Cardiac muscle cell (in vitro differentiated cells and primary cell): ENCODE measurements at regions not wholly inside any gene's neighbourhood (a gene's known extent, or its start where the extent isn't known, plus 50 kb on each side); places are given as distances from the start of the nearest gene placed in this dataset.

Experiments
- DNase-seq, 2 donors: peaks; one replicate each; pipeline versions ENCODE4 v3.0.0 to v3.0.0-alpha.2; 2010 to 2017; ENCODE audit warnings: low read depth in 1 of 2, low spot score in 1 of 2
- H3K27ac ChIP-seq: fragments of 200-600 bp; sonication (generic); 2 replicates; pipeline ENCODE4 v1.5.1; 2016
- H3K27me3 ChIP-seq: fragments of 200-600 bp; sonication (generic); 2 replicates; pipeline ENCODE4 v1.6.0; 2016; ENCODE audit warnings: control low read depth
- H3K36me3 ChIP-seq: fragments of 200-600 bp; sonication (generic); 2 replicates; pipeline ENCODE4 v1.5.1; 2016; ENCODE audit warnings: control low read depth
- H3K4me1 ChIP-seq: fragments of 200-600 bp; sonication (generic); 2 replicates; pipeline ENCODE4 v1.8.1; 2017; ENCODE audit warnings: low read depth, mild to moderate bottlenecking, mixed run types
- H3K4me3 ChIP-seq: fragments of 200-600 bp; sonication (generic); 2 replicates; pipeline ENCODE4 v1.5.1; 2016; ENCODE audit warnings: mild to moderate bottlenecking
- H3K9me3 ChIP-seq: fragments of 200-600 bp; sonication (generic); 2 replicates; pipeline ENCODE4 v1.5.1; 2017; ENCODE audit warnings: low read depth, mild to moderate bottlenecking, control low read depth
- TF ChIP-seq, protein P1 (sequence below): IDR thresholded peaks from 2 replicates; pipeline ENCODE4 v1.5.1; 2012; ENCODE audit warnings: low read depth, mild to moderate bottlenecking, low read length

DNA sequence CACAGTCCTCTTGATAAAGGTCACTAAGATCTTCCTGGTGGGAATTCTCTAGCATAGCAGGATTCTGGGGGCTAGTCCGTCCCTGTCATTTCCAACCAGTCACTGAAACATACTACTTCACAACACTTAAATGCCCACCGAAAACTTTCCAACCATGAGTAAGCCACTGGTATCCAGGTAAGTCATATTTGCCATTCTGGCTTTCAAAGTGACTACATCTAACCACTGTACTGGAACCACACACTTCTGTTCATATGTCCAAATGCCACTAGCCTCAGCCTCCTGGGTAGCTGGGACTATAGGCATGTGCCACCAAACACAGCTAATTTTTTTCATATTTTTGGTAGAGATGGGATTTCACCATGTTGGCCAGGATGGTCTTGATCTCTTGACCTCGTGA is 64.3 kb upstream of the VANGL1 start:
- no peaks in the 10 kb centered on the region for H3K27me3 ChIP-seq
- H3K9me3 ChIP-seq = no peaks in the 10 kb centered on the region
- no peak overlapping the region for H3K4me3 ChIP-seq
- no peak overlapping the region for H3K27ac ChIP-seq
- no peak for DNase-seq
- H3K4me1 ChIP-seq = no peaks in the 10 kb centered on the region
- no peaks in the 10 kb centered on the region for H3K36me3 ChIP-seq
- TF ChIP-seq, protein P1, sequence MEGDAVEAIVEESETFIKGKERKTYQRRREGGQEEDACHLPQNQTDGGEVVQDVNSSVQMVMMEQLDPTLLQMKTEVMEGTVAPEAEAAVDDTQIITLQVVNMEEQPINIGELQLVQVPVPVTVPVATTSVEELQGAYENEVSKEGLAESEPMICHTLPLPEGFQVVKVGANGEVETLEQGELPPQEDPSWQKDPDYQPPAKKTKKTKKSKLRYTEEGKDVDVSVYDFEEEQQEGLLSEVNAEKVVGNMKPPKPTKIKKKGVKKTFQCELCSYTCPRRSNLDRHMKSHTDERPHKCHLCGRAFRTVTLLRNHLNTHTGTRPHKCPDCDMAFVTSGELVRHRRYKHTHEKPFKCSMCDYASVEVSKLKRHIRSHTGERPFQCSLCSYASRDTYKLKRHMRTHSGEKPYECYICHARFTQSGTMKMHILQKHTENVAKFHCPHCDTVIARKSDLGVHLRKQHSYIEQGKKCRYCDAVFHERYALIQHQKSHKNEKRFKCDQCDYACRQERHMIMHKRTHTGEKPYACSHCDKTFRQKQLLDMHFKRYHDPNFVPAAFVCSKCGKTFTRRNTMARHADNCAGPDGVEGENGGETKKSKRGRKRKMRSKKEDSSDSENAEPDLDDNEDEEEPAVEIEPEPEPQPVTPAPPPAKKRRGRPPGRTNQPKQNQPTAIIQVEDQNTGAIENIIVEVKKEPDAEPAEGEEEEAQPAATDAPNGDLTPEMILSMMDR = no peak

DNA sequence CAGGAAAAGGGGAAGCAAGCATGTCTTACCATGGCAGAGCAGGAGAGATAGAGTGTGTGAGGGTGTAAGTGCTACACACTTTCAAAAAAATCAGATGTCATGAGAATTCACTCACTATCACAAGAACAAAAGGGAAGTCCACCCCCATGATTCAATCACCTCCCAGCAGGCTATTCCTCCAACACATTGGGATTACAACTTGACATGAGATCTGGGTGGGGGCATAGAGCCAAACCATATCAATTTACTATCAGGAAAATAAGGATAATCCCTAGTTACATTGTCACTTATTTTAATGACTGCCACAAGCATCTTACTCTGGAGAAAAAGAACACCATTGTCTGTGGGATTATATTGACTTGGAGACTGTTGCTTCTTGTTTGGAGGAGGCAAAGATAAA is 66.1 kb upstream of the VANGL1 start:
- H3K27me3 ChIP-seq = no peaks in the 10 kb centered on the region
- TF ChIP-seq, protein P1 = no peak
- no peaks in the 10 kb centered on the region for H3K9me3 ChIP-seq
- H3K36me3 ChIP-seq = no peaks in the 10 kb centered on the region
- no peaks in the 10 kb centered on the region for H3K4me1 ChIP-seq
- no peak for DNase-seq
- H3K27ac ChIP-seq = no peak overlapping the region
- H3K4me3 ChIP-seq = no peak overlapping the region

DNA sequence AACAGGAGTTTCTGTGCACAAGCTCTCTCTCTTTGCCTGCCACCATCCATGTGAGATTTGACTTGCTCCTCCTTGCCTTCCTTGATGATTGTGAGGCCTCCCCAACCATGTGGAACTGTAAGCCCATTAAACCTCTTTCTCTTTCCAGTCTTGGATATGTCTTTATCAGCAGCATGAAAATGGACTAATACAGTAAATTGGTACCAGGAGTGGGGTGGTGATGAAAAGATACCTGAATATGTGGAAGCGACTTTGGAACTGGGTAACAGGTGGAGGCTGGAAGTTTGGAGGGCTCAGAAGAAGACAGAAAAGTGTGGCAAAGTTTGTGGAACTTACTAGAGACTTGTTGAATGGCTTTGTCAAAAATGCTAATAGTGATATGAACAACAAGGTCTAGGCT is 69.1 kb upstream of the VANGL1 start:
- no peaks in the 10 kb centered on the region for H3K27me3 ChIP-seq
- no peaks in the 10 kb centered on the region for H3K9me3 ChIP-seq
- DNase-seq = no peak
- no peaks in the 10 kb centered on the region for H3K36me3 ChIP-seq
- no peak overlapping the region for H3K4me3 ChIP-seq
- H3K4me1 ChIP-seq = no peaks in the 10 kb centered on the region
- TF ChIP-seq, protein P1 = no peak
- no peak overlapping the region for H3K27ac ChIP-seq

DNA sequence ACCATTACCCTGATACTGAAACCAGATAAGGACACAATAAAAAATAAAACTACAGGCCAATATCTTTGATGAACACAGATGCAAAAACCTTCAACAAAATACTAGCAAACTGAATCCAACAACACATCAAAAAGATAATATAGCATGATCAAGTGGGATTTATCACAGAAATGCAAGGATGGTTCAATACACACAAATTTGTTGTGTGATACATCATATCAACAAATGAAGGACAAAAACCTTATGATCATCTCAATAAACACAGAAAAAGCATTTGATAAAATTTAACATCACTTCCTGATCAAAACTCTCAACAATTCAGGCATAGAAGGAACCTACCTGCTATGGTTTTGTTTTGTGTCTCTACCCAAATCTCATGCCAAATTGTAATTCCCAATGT is 74.3 kb upstream of the VANGL1 start:
- TF ChIP-seq, protein P1 = no peak
- Histone ChIP-seq H3K4me1 (no peaks in the 10 kb centered on the region), H3K4me3 (no peak overlapping the region), H3K27ac (no peak overlapping the region), H3K9me3 (no peaks in the 10 kb centered on the region), H3K36me3 (no peaks in the 10 kb centered on the region), H3K27me3 (peaks cover 19% of the 10 kb centered on the region)
- no peak for DNase-seq

DNA sequence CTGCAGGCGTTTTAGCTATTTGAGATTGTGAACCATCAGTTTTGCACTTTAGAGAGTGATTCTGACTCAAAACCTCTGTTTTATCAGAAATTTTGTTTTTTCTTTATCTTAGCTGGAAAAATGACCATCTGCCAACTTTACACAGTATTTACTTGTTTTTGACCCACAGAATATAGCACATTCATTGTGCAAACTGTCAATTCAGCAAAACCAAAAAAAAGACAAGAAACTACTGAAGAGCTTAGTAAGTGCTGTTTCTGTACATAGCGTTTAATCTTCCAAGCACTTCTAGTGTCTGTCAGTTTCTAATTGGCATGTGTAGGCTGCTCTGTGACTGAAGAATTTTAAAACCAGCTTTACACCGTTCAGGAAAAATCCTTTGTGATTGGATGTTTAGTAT is 76.0 kb upstream of the VANGL1 start:
- Histone ChIP-seq H3K27me3 (peaks cover 19% of the 10 kb centered on the region), H3K27ac (no peak overlapping the region), H3K9me3 (no peaks in the 10 kb centered on the region), H3K4me3 (no peak overlapping the region), H3K36me3 (no peaks in the 10 kb centered on the region), H3K4me1 (no peaks in the 10 kb centered on the region)
- no peak for DNase-seq
- TF ChIP-seq, protein P1 = no peak

DNA sequence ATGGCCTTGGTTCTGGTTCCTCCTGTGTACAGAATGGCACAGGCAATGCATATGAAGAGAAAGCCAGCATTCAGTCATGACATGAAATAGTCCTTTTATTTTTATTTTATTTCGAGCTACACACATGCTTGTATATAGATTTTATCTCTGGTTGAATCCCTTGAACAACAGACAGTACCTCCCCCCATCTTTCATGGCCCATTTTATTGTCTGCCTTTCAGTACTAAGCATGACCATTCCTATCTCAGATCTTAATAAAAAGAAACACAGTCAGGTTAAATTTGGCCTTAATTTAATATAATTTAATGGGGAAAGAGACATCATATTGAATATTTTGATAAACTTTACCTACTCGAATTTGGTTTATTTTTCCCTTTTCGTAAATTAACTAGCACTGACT is 76.4 kb upstream of the VANGL1 start:
- Histone ChIP-seq H3K4me3 (no peak overlapping the region), H3K27me3 (peaks cover 19% of the 10 kb centered on the region), H3K4me1 (no peaks in the 10 kb centered on the region), H3K9me3 (no peaks in the 10 kb centered on the region), H3K27ac (no peak overlapping the region), H3K36me3 (no peaks in the 10 kb centered on the region)
- no peak for DNase-seq
- TF ChIP-seq, protein P1 = no peak
